H1 (cell line): ENCODE measurements at regions not wholly inside any gene's neighbourhood (a gene's known extent, or its start where the extent isn't known, plus 50 kb on each side); places are given as distances from the start of the nearest gene placed in this dataset.

Experiments
- CTCF ChIA-PET: fragments of 300-600 bp; sonication (Branson Sonifier 250); formaldehyde crosslinking; loops from one replicate; lab custom pipeline; 2021; ENCODE audit not compliant: partially characterized antibody; lab: Charles Lee
- POLR2A ChIA-PET: fragments of 300-600 bp; sonication (Branson Sonifier 250); formaldehyde crosslinking; loops from one replicate; lab custom pipeline; 2021; ENCODE audit warnings: inconsistent platforms; ENCODE audit not compliant: partially characterized antibody; lab: Charles Lee
- DNase-seq, 2 experiments: peaks; one replicate each; pipeline versions ENCODE4 v3.0.0 to v3.0.0-alpha.2; 2010 to 2022; ENCODE audit warnings: low spot score in 2 of 2, low read depth in 1 of 2, mixed read lengths in 1 of 2
- FAIRE-seq: peaks from 2 replicates; lab custom pipeline; 2011; peaks lifted over from hg19 to GRCh38; lab: Jason Lieb, UNC
- H2AFZ ChIP-seq: 2 replicates; pipeline ENCODE4 v1.8.1; 2012; ENCODE audit warnings: low read length, inconsistent platforms
- H2AK5ac ChIP-seq: 2 replicates; pipeline ENCODE4 v1.6.1; 2013; ENCODE audit warnings: low read depth, low read length
- H2BK120ac ChIP-seq: replicated peaks from 2 replicates; pipeline ENCODE3; 2013; ENCODE audit warnings: low read depth, low read length, inconsistent platforms
- H2BK12ac ChIP-seq: 2 replicates; pipeline ENCODE4 v1.6.1; 2013; ENCODE audit warnings: low read depth, low read length
- H2BK15ac ChIP-seq: 2 replicates; pipeline ENCODE4 v1.6.1; 2013; ENCODE audit warnings: low read length
- H2BK20ac ChIP-seq: 2 replicates; pipeline ENCODE4 v1.6.1; 2013; ENCODE audit warnings: low read length
- H2BK5ac ChIP-seq: 2 replicates; pipeline ENCODE4 v1.6.1; 2013; ENCODE audit warnings: low read depth, low read length
- H3K14ac ChIP-seq: 2 replicates; pipeline ENCODE4 v1.6.1; 2013; ENCODE audit warnings: inconsistent platforms; ENCODE audit not compliant: insufficient read length
- H3K18ac ChIP-seq: 2 replicates; pipeline ENCODE4 v1.6.1; 2013; ENCODE audit warnings: low read length; ENCODE audit errors: extremely low read depth
- H3K23ac ChIP-seq: 2 replicates; pipeline ENCODE4 v1.6.1; 2013; ENCODE audit warnings: inconsistent platforms; ENCODE audit not compliant: insufficient read length
- H3K23me2 ChIP-seq: 2 replicates; pipeline ENCODE4 v1.6.1; 2013; ENCODE audit warnings: low read depth, low read length
- H3K27ac ChIP-seq: 2 replicates; pipeline ENCODE4 v1.6.1; 2011; ENCODE audit warnings: low read depth, low read length, inconsistent platforms
- H3K27me3 ChIP-seq, 4 experiments: replicated peaks in 1 of 4; 1 replicate in 1 of 4; 2 replicates in 3 of 4; pipeline versions ENCODE4 v1.6.1 to v1.8.1; 2011 to 2013; ENCODE audit warnings: low read length in 3 of 4, mild to moderate bottlenecking in 3 of 4, inconsistent platforms in 2 of 4, mixed read lengths in 2 of 4, moderate library complexity in 1 of 4; ENCODE audit not compliant: control insufficient read depth in 3 of 4, insufficient read depth in 3 of 4; ENCODE audit errors: extremely low read depth in 1 of 4
- H3K36me3 ChIP-seq, 4 experiments: 2 replicates each; pipeline versions ENCODE4 v1.6.1 to v1.8.1; 2011 to 2013; ENCODE audit warnings: mild to moderate bottlenecking in 4 of 4, low read length in 3 of 4, moderate library complexity in 2 of 4, control low read depth in 1 of 4, inconsistent platforms in 1 of 4; ENCODE audit not compliant: insufficient read depth in 4 of 4, control insufficient read depth in 2 of 4
- H3K4ac ChIP-seq: replicated peaks from 2 replicates; pipeline ENCODE3; 2013; ENCODE audit warnings: low read length, low read depth, mixed read lengths, inconsistent platforms; ENCODE audit not compliant: insufficient read length
- H3K4me1 ChIP-seq, 4 experiments: replicated peaks in 1 of 4; 1 replicate in 1 of 4; 2 replicates in 3 of 4; pipeline versions ENCODE4 v1.6.1 to v1.8.1; 2011 to 2013; ENCODE audit warnings: low read length in 3 of 4, inconsistent platforms in 2 of 4, mixed read lengths in 1 of 4; ENCODE audit not compliant: insufficient read depth in 4 of 4, control insufficient read depth in 3 of 4
- H3K4me2 ChIP-seq, 2 experiments: 2 replicates each; pipeline versions ENCODE4 v1.6.1 to v1.8.1; 2011 to 2013; ENCODE audit warnings: low read depth in 2 of 2, low read length in 2 of 2, control low read depth in 1 of 2, inconsistent platforms in 1 of 2, mild to moderate bottlenecking in 1 of 2; ENCODE audit not compliant: insufficient read depth in 1 of 2
- H3K4me3 ChIP-seq, 4 experiments: fragments of 200-600, 300-600 bp in 1 of 4; sonication (generic), shearing (Covaris generic), sonication (Bioruptor Twin) in 1 of 4; 2 replicates each; pipeline versions ENCODE4 v1.5.1 to v1.8.1; 2011 to 2016; ENCODE audit warnings: low read length in 4 of 4, low read depth in 3 of 4, control low read depth in 2 of 4, inconsistent platforms in 2 of 4, mild to moderate bottlenecking in 2 of 4, mixed read lengths in 1 of 4, moderate library complexity in 1 of 4; ENCODE audit not compliant: insufficient read depth in 2 of 4; ENCODE audit errors: extremely low read depth in 1 of 4
- H3K56ac ChIP-seq: replicated peaks from 2 replicates; pipeline ENCODE3; 2013; ENCODE audit warnings: low read depth, mild to moderate bottlenecking, mixed read lengths, low read length, inconsistent platforms; ENCODE audit not compliant: insufficient read length
- H3K79me1 ChIP-seq: 2 replicates; pipeline ENCODE4 v1.6.1; 2013; ENCODE audit warnings: low read depth, low read length, control low read depth
- H3K79me2 ChIP-seq, 2 experiments: 2 replicates each; pipeline versions ENCODE4 v1.6.1 to v1.8.1; 2012 to 2013; ENCODE audit warnings: low read length in 2 of 2, mild to moderate bottlenecking in 2 of 2, inconsistent platforms in 1 of 2; ENCODE audit not compliant: insufficient read depth in 2 of 2, control insufficient read depth in 1 of 2
- H3K9ac ChIP-seq, 4 experiments: replicated peaks in 1 of 4; 1 replicate in 1 of 4; 2 replicates in 3 of 4; pipeline versions ENCODE4 v1.6.1 to v1.8.1; 2011 to 2013; ENCODE audit warnings: low read depth in 3 of 4, low read length in 3 of 4, control low read depth in 2 of 4, mild to moderate bottlenecking in 2 of 4, moderate library complexity in 2 of 4, inconsistent platforms in 1 of 4; ENCODE audit errors: extremely low read depth in 1 of 4
- H3K9me3 ChIP-seq, 2 experiments: 2 replicates each; pipeline versions ENCODE4 v1.6.1 to v1.8.1; 2012 to 2013; ENCODE audit warnings: mild to moderate bottlenecking in 2 of 2, moderate library complexity in 2 of 2, control low read depth in 1 of 2, inconsistent platforms in 1 of 2, low read depth in 1 of 2, low read length in 1 of 2, mixed read lengths in 1 of 2; ENCODE audit not compliant: insufficient read depth in 2 of 2
- H4K20me1 ChIP-seq, 2 experiments: replicated peaks in 1 of 2; 2 replicates each; pipeline versions ENCODE3 to v1.8.1; 2011 to 2013; ENCODE audit warnings: inconsistent platforms in 2 of 2, low read length in 2 of 2, mild to moderate bottlenecking in 1 of 2; ENCODE audit not compliant: insufficient read depth in 2 of 2, control insufficient read depth in 1 of 2
- H4K5ac ChIP-seq: 2 replicates; pipeline ENCODE4 v1.6.1; 2013; ENCODE audit warnings: low read length, low read depth, mixed read lengths, inconsistent platforms; ENCODE audit not compliant: insufficient read length
- H4K8ac ChIP-seq: 2 replicates; pipeline ENCODE4 v1.8.0; 2013; ENCODE audit warnings: mild to moderate bottlenecking, moderate library complexity, low read length, inconsistent platforms; ENCODE audit not compliant: insufficient read depth; ENCODE audit errors: extremely low read depth
- H4K91ac ChIP-seq: replicated peaks from 2 replicates; pipeline ENCODE3; 2013; ENCODE audit warnings: low read length, mixed read lengths, inconsistent platforms; ENCODE audit not compliant: insufficient read length
- BCL11A ChIP-seq, 2 experiments: IDR thresholded peaks; one replicate each; pipeline ENCODE4 v1.6.1; 2011; ENCODE audit warnings: low read depth in 2 of 2, low read length in 2 of 2, mild to moderate bottlenecking in 2 of 2
- EP300 ChIP-seq, 2 experiments: IDR thresholded peaks; 1 replicate in 1 of 2; 2 replicates in 1 of 2; pipeline ENCODE4 v1.6.1; 2011 to 2012; ENCODE audit warnings: low read depth in 2 of 2, low read length in 2 of 2, mild to moderate bottlenecking in 2 of 2, borderline replicate concordance in 1 of 2, inconsistent platforms in 1 of 2, moderate library complexity in 1 of 2
- POLR2A ChIP-seq, 2 experiments: IDR thresholded peaks; 1 replicate in 1 of 2; 2 replicates in 1 of 2; pipeline ENCODE4 v1.6.1; 2011; ENCODE audit warnings: low read depth in 2 of 2, low read length in 2 of 2, mild to moderate bottlenecking in 2 of 2; ENCODE audit errors: control extremely low read depth in 1 of 2
- SIN3A ChIP-seq, 2 experiments: IDR thresholded peaks in 1 of 2; conservative IDR thresholded peaks in 1 of 2; 2 replicates each; pipeline ENCODE4 v1.6.1; 2011 to 2012; ENCODE audit warnings: low read length in 2 of 2, improper control_type of control experiment in 1 of 2, low read depth in 1 of 2, mild to moderate bottlenecking in 1 of 2
- SIRT6 ChIP-seq: IDR thresholded peaks from one replicate; pipeline ENCODE4 v1.7.1; 2012; ENCODE audit warnings: low read length, inconsistent platforms
- SP1 ChIP-seq: IDR thresholded peaks from 2 replicates; pipeline ENCODE4 v1.6.1; 2011; ENCODE audit warnings: low read depth, low read length
- WGBS, 2 experiments: shearing (Covaris generic) in 1 of 2; methylation state at CpG; one replicate each; pipeline versions ENCODE4 v1.1.6 to v1.1.7; 2013 to 2015; ENCODE audit warnings: low lambda C conversion rate in 2 of 2, mixed read lengths in 2 of 2, inconsistent platforms in 1 of 2, low coverage in 1 of 2, missing lambda C conversion rate in 1 of 2; ENCODE audit not compliant: insufficient replicate concordance in 2 of 2, insufficient coverage in 1 of 2, insufficient read length in 1 of 2; ENCODE audit errors: extremely low coverage in 1 of 2, missing lambda C conversion rate in 1 of 2; 5-methylcytosine and 5-hydroxymethylcytosine counted together

- 88% methylated on average over 6 of the region's 6 CpGs; no CpG with 5 or more reads in 1 of the 2 experiments for WGBS, 2 experiments
- TF ChIP-seq SIN3A (conservative IDR thresholded peaks at IDR 0.05 in 1 of 2, IDR thresholded peaks at IDR 0.05 in 1 of 2; ENCODE audit: low read depth in 1 of 2, low read length in 2 of 2): no peak
- no peak for TF ChIP-seq SIRT6
- no peak for TF ChIP-seq BCL11A (IDR thresholded peaks at IDR 0.05; ENCODE audit: low read depth in 2 of 2, low read length in 2 of 2)
- TF ChIP-seq SP1: no peak
- TF ChIP-seq POLR2A (IDR thresholded peaks at IDR 0.05; ENCODE audit: control extremely low read depth in 1 of 2, low read depth in 2 of 2, low read length in 2 of 2): no peak
- no peak for TF ChIP-seq EP300 (IDR thresholded peaks at IDR 0.05; ENCODE audit: borderline replicate concordance in 1 of 2, low read depth in 2 of 2, low read length in 2 of 2)
Observed at GRCh38 chr2:145753041-145753608, 1233.2 kb upstream of the ZEB2 start.

More at GRCh38 chr2:145753041-145753608, 1233.2 kb upstream of the ZEB2 start:
- no peak overlapping the region for H3K4me3 ChIP-seq
- no peaks in the 10 kb centered on the region for H3K36me3 ChIP-seq
- no peak overlapping the region for H3K56ac ChIP-seq
- no peak overlapping the region for H3K23ac ChIP-seq
- H3K9me3 ChIP-seq: no peaks in the 10 kb centered on the region
- FAIRE-seq: no peak
- H3K27ac ChIP-seq: no peak overlapping the region
- H4K5ac ChIP-seq: no peak overlapping the region
- peak overlapping the region; percentile 92; the same call in 1 of the 2 replicates for H2AFZ ChIP-seq
- no peaks in the 10 kb centered on the region for H3K79me2 ChIP-seq
- no peak overlapping the region for H3K4me2 ChIP-seq
- H3K9ac ChIP-seq: no peak overlapping the region
- no peak overlapping the region for H2BK120ac ChIP-seq
- ChIA-PET CTCF (interaction anchor here (0.5 to 1.9 kb wide), 31 partner anchors 8 to 1924 kb away, joined by 3 to 9 read pairs (median 3); no protein-coding TSS in a partner anchor), POLR2A (interaction anchor here (0.5 kb wide), 1 partner anchor 160 kb away, joined by 3 read pairs; no protein-coding TSS in a partner anchor)
- H2BK20ac ChIP-seq: no peak overlapping the region
- H2AK5ac ChIP-seq: no peak overlapping the region
- no peak overlapping the region for H3K4ac ChIP-seq
- no peak overlapping the region for H3K14ac ChIP-seq
- peak overlapping the region; percentile 11 for H2BK12ac ChIP-seq
- no peak overlapping the region for H2BK15ac ChIP-seq
- no peaks in the 10 kb centered on the region for H3K79me1 ChIP-seq
- H3K18ac ChIP-seq: no peak overlapping the region
- no peak for DNase-seq
- H2BK5ac ChIP-seq: no peak overlapping the region
- no peaks in the 10 kb centered on the region for H4K20me1 ChIP-seq
- H3K4me1 ChIP-seq: peaks cover 2 to 9% (median 3%) of the 10 kb centered on the region in 4 experiments; a peak in 3 of 7 replicates
- no peaks in the 10 kb centered on the region for H3K23me2 ChIP-seq
- H4K91ac ChIP-seq: no peak overlapping the region
- no peaks in the 10 kb centered on the region for H3K27me3 ChIP-seq
- no peak overlapping the region for H4K8ac ChIP-seq
